ENCODE measurements at regions not wholly inside any gene's neighbourhood (a gene's known extent, or its start where the extent isn't known, plus 50 kb on each side); places are given as distances from the start of the nearest gene placed in this dataset.

DNA sequence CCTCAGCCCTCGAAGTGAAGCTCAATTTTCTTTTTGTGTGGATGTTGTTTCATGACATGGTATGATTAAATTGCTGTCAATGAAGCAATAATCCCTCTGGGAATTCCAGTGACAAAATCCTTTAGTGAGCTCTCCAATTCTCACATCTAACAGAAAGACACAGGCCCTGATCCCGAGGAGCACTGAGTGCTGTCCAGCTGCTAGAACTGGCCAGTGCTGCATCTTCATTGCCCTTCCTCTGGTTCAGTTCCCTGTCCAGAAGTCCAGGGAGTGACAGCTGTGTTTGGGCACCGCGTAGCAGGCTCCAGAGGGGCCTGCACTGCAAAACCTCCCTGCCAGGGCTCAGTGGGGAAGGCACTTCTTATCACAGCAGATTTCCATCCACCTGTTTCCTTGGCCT, 516.8 kb upstream of the ATP11B start:
- CTCF ChIA-PET: no interaction called here
- no peak overlapping the region for H3K27ac ChIP-seq (ENCODE audit: low read depth, low read length, poor library complexity, severe bottlenecking)
- POLR2A ChIA-PET (ENCODE audit: low non-redundant PET): interaction anchor here (0.7 kb wide), 1 partner anchor 379 kb away, joined by 4 read pairs; no protein-coding TSS in a partner anchor
- no peak overlapping the region for H3K4me3 ChIP-seq (ENCODE audit: low read depth, low read length, poor library complexity, severe bottlenecking)
- H3K36me3 ChIP-seq (ENCODE audit: insufficient read depth, low read length, poor library complexity, severe bottlenecking): no peaks in the 10 kb centered on the region
- DNase-seq (ENCODE audit: low spot score): no peak
- TF ChIP-seq EZH2 (IDR thresholded peaks at IDR 0.05; ENCODE audit: borderline replicate concordance, low read depth, low read length, poor library complexity, severe bottlenecking): no peak
- TF ChIP-seq, protein P1, sequence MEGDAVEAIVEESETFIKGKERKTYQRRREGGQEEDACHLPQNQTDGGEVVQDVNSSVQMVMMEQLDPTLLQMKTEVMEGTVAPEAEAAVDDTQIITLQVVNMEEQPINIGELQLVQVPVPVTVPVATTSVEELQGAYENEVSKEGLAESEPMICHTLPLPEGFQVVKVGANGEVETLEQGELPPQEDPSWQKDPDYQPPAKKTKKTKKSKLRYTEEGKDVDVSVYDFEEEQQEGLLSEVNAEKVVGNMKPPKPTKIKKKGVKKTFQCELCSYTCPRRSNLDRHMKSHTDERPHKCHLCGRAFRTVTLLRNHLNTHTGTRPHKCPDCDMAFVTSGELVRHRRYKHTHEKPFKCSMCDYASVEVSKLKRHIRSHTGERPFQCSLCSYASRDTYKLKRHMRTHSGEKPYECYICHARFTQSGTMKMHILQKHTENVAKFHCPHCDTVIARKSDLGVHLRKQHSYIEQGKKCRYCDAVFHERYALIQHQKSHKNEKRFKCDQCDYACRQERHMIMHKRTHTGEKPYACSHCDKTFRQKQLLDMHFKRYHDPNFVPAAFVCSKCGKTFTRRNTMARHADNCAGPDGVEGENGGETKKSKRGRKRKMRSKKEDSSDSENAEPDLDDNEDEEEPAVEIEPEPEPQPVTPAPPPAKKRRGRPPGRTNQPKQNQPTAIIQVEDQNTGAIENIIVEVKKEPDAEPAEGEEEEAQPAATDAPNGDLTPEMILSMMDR (conservative IDR thresholded peaks at IDR 0.05; ENCODE audit: low read depth, low read length): no peak
- intact Hi-C loops (cut with micrococcal nuclease; ENCODE audit: unreplicated experiment): no loop called here
- no TSS peak for BruUV-seq (replicated peaks)
- no peaks in the 10 kb centered on the region for H3K4me1 ChIP-seq (ENCODE audit: insufficient read depth, low read length, poor library complexity, severe bottlenecking)
- H3K27me3 ChIP-seq (replicated peaks; ENCODE audit: insufficient read depth, low read depth, low read length, poor library complexity): no peaks in the 10 kb centered on the region
- H3K9me3 ChIP-seq (ENCODE audit: low read depth, low read length, poor library complexity, severe bottlenecking): no peaks in the 10 kb centered on the region

DNA sequence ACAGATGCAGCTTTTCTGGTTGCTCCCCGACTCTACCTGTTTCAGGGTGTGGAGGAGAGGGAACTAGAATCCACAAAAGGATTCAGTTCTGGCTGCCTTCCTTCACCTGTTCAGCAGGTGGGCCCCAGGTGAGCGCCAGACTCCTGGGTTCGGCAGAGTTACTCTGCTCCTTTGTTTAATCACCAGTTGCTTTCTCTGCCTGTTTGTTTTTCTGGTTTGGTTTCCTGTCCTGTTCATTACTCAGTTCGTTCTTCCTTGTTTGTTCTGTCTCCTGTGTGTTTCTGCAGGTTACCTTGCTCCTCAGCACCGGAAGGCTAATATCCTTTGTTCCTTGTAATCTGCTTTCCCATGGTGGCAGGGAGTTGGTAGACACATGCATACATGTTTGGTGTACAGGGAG, 508.5 kb upstream of the ATP11B start:
- Histone ChIP-seq H3K9me3 (ENCODE audit: low read depth, low read length, poor library complexity, severe bottlenecking) (no peaks in the 10 kb centered on the region), H3K4me1 (ENCODE audit: insufficient read depth, low read length, poor library complexity, severe bottlenecking) (no peaks in the 10 kb centered on the region), H3K27ac (ENCODE audit: low read depth, low read length, poor library complexity, severe bottlenecking) (no peak overlapping the region), H3K36me3 (ENCODE audit: insufficient read depth, low read length, poor library complexity, severe bottlenecking) (no peaks in the 10 kb centered on the region), H3K4me3 (ENCODE audit: low read depth, low read length, poor library complexity, severe bottlenecking) (no peak overlapping the region), H3K27me3 (replicated peaks; ENCODE audit: insufficient read depth, low read depth, low read length, poor library complexity) (peaks cover 11% of the 10 kb centered on the region)
- ChIA-PET CTCF (no interaction called here), POLR2A (ENCODE audit: low non-redundant PET) (no interaction called here)
- no peak for DNase-seq (ENCODE audit: low spot score)
- no TSS peak for BruUV-seq (replicated peaks)
- intact Hi-C loops (cut with micrococcal nuclease; ENCODE audit: unreplicated experiment): no loop called here
- no peak for TF ChIP-seq EZH2 (IDR thresholded peaks at IDR 0.05; ENCODE audit: borderline replicate concordance, low read depth, low read length, poor library complexity, severe bottlenecking)
- TF ChIP-seq, protein P1 (conservative IDR thresholded peaks at IDR 0.05; ENCODE audit: low read depth, low read length): no peak

DNA sequence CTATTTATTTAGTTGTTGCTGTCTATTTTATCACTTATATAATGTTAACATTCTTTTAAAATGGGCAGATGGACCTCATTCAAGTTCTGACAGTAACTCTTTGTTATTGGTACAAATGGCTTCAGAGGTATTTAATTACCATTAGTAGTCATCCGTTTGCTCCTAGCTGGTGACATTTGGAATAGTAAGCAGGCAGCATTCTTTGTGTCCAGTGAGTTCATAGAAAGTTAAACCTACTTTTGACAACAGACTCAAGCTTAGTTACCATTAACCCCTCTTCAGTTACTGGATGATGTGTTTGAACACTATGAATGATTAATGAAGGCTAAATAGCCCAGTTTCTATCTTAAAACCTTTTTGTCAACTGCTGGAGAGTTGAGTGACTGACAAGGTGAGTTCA, 500.7 kb upstream of the ATP11B start:
- TF ChIP-seq EZH2 (IDR thresholded peaks at IDR 0.05; ENCODE audit: borderline replicate concordance, low read depth, low read length, poor library complexity, severe bottlenecking): no peak
- TF ChIP-seq, protein P1 (conservative IDR thresholded peaks at IDR 0.05; ENCODE audit: low read depth, low read length): no peak
- ChIA-PET POLR2A (ENCODE audit: low non-redundant PET) (no interaction called here), CTCF (no interaction called here)
- Histone ChIP-seq H3K27ac (ENCODE audit: low read depth, low read length, poor library complexity, severe bottlenecking) (no peak overlapping the region), H3K4me1 (ENCODE audit: insufficient read depth, low read length, poor library complexity, severe bottlenecking) (no peaks in the 10 kb centered on the region), H3K4me3 (ENCODE audit: low read depth, low read length, poor library complexity, severe bottlenecking) (no peak overlapping the region), H3K27me3 (replicated peaks; ENCODE audit: insufficient read depth, low read depth, low read length, poor library complexity) (no peaks in the 10 kb centered on the region), H3K9me3 (ENCODE audit: low read depth, low read length, poor library complexity, severe bottlenecking) (no peaks in the 10 kb centered on the region), H3K36me3 (ENCODE audit: insufficient read depth, low read length, poor library complexity, severe bottlenecking) (no peaks in the 10 kb centered on the region)
- BruUV-seq (replicated peaks): no TSS peak
- DNase-seq (ENCODE audit: low spot score): no peak
- intact Hi-C loops (cut with micrococcal nuclease; ENCODE audit: unreplicated experiment): no loop called here
